ENCODE measurements at regions not wholly inside any gene's neighbourhood (a gene's known extent, or its start where the extent isn't known, plus 50 kb on each side); places are given as distances from the start of the nearest gene placed in this dataset.

DNA sequence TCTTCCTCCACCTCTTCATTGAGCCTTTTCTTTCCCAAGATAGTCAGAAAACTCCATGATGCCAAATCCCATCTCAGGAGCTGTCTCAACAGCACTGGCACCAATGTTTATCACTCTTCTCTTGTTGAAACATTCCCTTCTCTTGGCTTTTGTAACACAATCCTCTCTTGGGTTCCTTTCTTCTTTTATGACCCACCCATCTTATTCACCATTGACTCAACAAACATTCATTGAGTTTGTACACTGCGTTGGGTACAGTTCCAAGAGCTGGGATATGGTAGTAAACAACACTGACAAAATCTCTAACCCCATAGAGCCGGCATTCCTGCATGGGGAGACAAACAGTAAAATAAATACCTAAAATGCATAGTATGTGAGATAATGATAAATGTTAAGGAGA, 577.5 kb downstream of the INHBA start:
- TF ChIP-seq CTCF (IDR thresholded peaks at IDR 0.05): no peak
- ATAC-seq (ENCODE audit: insufficient number of reproducible peaks, low FRiP score, low read depth) (no peak), DNase-seq (ENCODE audit: low spot score) (no peak)
- Histone ChIP-seq H3K27ac (no peak overlapping the region), H3K9me3 (no peaks in the 10 kb centered on the region), H3K27me3 (replicated peaks; ENCODE audit: insufficient read depth) (no peaks in the 10 kb centered on the region), H3K4me3 (no peak overlapping the region), H3K36me3 (no peaks in the 10 kb centered on the region), H3K4me1 (ENCODE audit: control insufficient read depth in 1 of 2, low read depth in 2 of 2) (no peaks in the 10 kb centered on the region)

DNA sequence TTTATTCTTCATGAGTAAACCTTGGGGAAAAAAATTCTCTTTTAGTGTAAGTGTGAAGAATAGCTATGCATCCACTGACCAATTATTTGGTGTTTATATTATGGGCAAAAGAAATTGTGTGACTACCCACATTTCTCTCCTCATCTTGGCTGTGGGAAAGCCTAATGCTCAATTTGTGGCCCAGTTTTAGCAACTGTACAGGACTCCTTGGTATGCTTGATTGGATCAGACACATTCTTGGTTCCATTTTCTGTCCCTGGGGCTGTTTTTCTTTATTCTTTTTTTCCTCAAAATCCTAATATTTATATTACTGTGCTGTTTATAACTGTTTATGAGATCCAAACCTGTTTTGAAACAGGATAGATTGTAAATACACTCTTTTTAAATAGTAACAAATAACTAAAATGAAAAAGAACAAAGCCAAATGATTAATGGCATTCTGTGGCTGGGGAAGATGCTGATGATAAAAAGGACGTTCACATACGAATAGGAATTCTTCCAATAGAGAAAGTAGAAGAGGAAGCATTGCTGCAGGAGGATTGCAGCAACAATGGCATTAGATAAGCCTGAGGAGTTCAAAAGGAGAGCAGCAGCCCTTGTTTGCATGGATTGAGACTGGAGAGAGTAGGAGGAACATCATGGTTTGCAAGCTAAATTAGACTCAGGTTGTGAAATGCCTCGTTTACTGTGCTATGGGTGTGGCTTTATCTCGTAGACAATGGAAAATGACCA, 580.5 kb downstream of the INHBA start:
- ATAC-seq (ENCODE audit: insufficient number of reproducible peaks, low FRiP score, low read depth): no peak
- TF ChIP-seq CTCF (IDR thresholded peaks at IDR 0.05): no peak

DNA sequence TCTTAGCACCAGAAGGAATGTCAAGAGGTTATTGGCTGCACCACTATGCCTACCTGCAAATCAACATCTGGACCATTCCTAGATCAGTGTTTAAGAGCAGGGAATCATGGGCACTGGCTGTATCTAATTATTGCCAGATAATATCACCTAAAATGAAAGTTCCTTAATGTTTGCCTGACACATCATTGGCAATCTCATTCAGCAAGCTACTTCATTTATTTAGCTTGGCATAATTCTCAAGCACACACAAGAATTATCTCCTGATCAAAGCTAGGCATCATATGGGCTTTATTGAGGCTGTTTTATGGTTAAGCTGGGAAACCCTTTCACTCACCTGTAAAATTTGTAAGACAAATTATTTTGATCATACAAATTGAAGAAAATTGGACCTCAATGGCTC, 581.7 kb downstream of the INHBA start:
- no peaks in the 10 kb centered on the region for H3K4me1 ChIP-seq (ENCODE audit: control insufficient read depth in 1 of 2, low read depth in 2 of 2)
- H3K4me3 ChIP-seq: no peak overlapping the region
- TF ChIP-seq CTCF (IDR thresholded peaks at IDR 0.05): no peak
- H3K9me3 ChIP-seq: no peaks in the 10 kb centered on the region
- no peaks in the 10 kb centered on the region for H3K36me3 ChIP-seq
- no peak overlapping the region for H3K27ac ChIP-seq
- ATAC-seq (ENCODE audit: insufficient number of reproducible peaks, low FRiP score, low read depth): no peak
- no peak for DNase-seq (ENCODE audit: low spot score)
- no peaks in the 10 kb centered on the region for H3K27me3 ChIP-seq (replicated peaks; ENCODE audit: insufficient read depth)

More for the DNA sequence above, 580.5 kb downstream of the INHBA start:
- Histone ChIP-seq H3K36me3 (no peaks in the 10 kb centered on the region), H3K27ac (no peak overlapping the region), H3K9me3 (no peaks in the 10 kb centered on the region), H3K27me3 (replicated peaks; ENCODE audit: insufficient read depth) (no peaks in the 10 kb centered on the region), H3K4me3 (no peak overlapping the region), H3K4me1 (ENCODE audit: control insufficient read depth in 1 of 2, low read depth in 2 of 2) (no peaks in the 10 kb centered on the region)
- DNase-seq (ENCODE audit: low spot score): no peak

- Histone ChIP-seq H3K4me1 (ENCODE audit: control insufficient read depth in 1 of 2, low read depth in 2 of 2) (no peaks in the 10 kb centered on the region), H3K36me3 (no peaks in the 10 kb centered on the region), H3K4me3 (no peak overlapping the region), H3K27ac (no peak overlapping the region), H3K27me3 (replicated peaks; ENCODE audit: insufficient read depth) (no peaks in the 10 kb centered on the region), H3K9me3 (no peaks in the 10 kb centered on the region)
- ATAC-seq (ENCODE audit: insufficient number of reproducible peaks, low FRiP score, low read depth) (no peak), DNase-seq (ENCODE audit: low spot score) (no peak)
- TF ChIP-seq CTCF (IDR thresholded peaks at IDR 0.05): no peak
Measured at GRCh38 chr7:41118486-41118885, 584.4 kb downstream of the INHBA start.

GRCh38 chr7:41117431-41117830, 585.5 kb downstream of the INHBA start:
- H3K27me3 ChIP-seq (replicated peaks; ENCODE audit: insufficient read depth): no peaks in the 10 kb centered on the region
- no peaks in the 10 kb centered on the region for H3K9me3 ChIP-seq
- ATAC-seq (ENCODE audit: insufficient number of reproducible peaks, low FRiP score, low read depth) (no peak), DNase-seq (ENCODE audit: low spot score) (no peak)
- H3K27ac ChIP-seq: no peak overlapping the region
- TF ChIP-seq CTCF (IDR thresholded peaks at IDR 0.05): no peak
- no peaks in the 10 kb centered on the region for H3K4me1 ChIP-seq (ENCODE audit: control insufficient read depth in 1 of 2, low read depth in 2 of 2)
- H3K4me3 ChIP-seq: no peak overlapping the region
- no peaks in the 10 kb centered on the region for H3K36me3 ChIP-seq
